OCI-LY1 (cell line): ENCODE measurements at regions not wholly inside any gene's neighbourhood (a gene's known extent, or its start where the extent isn't known, plus 50 kb on each side); places are given as distances from the start of the nearest gene placed in this dataset.

Experiments used
- H2AFZ ChIP-seq: fragments of 200-600 bp; sonication (generic), shearing (Covaris generic); 2 replicates; pipeline ENCODE4 v1.6.0; 2014; ENCODE audit warnings: antibody characterized with exemption, mild to moderate bottlenecking, low read length
- H3F3A ChIP-seq: fragments of 200-600 bp; sonication (generic), shearing (Covaris generic); 2 replicates; pipeline ENCODE4 v1.6.0; 2014; ENCODE audit warnings: mild to moderate bottlenecking, antibody characterized with exemption, low read length, moderate library complexity; ENCODE audit not compliant: insufficient read depth
- H3K27ac ChIP-seq: fragments of 200-600 bp; sonication (generic); 2 replicates; pipeline ENCODE4 v1.5.1; 2014; ENCODE audit warnings: low read length, mixed run types, mild to moderate bottlenecking, low read depth; ENCODE audit not compliant: poor library complexity, severe bottlenecking
- H3K27me3 ChIP-seq: fragments of 200-600 bp; sonication (generic); 2 replicates; pipeline ENCODE4 v1.6.0; 2014; ENCODE audit warnings: antibody characterized with exemption, mild to moderate bottlenecking, low read length, moderate library complexity; ENCODE audit not compliant: insufficient read depth
- H3K36me3 ChIP-seq: fragments of 200-600 bp; sonication (generic); 2 replicates; pipeline ENCODE4 v1.6.1; 2014; ENCODE audit warnings: mild to moderate bottlenecking, antibody characterized with exemption, low read length, moderate library complexity, mixed read lengths; ENCODE audit not compliant: insufficient read depth
- H3K4me1 ChIP-seq: fragments of 200-600 bp; sonication (generic); 2 replicates; pipeline ENCODE4 v1.5.1; 2014; ENCODE audit warnings: mild to moderate bottlenecking, low read length, moderate library complexity; ENCODE audit not compliant: insufficient read depth, severe bottlenecking
- H3K4me2 ChIP-seq: fragments of 200-600 bp; sonication (generic), shearing (Covaris generic); 2 replicates; pipeline ENCODE4 v1.6.1; 2014; ENCODE audit warnings: low read length
- H3K4me3 ChIP-seq: fragments of 200-600 bp; sonication (generic); 2 replicates; pipeline ENCODE4 v1.5.1; 2014; ENCODE audit warnings: low read length, low read depth, mild to moderate bottlenecking, mixed read lengths; ENCODE audit not compliant: poor library complexity, severe bottlenecking
- H3K79me2 ChIP-seq: fragments of 200-600 bp; shearing (Covaris generic); 2 replicates; pipeline ENCODE4 v1.6.1; 2016; ENCODE audit warnings: mixed run types, low read length, mixed read lengths; ENCODE audit not compliant: insufficient read depth
- H3K9ac ChIP-seq: fragments of 200-600 bp; sonication (generic), shearing (Covaris generic); 2 replicates; pipeline ENCODE4 v1.6.1; 2014; ENCODE audit warnings: mild to moderate bottlenecking, low read length, mixed read lengths
- H3K9me2 ChIP-seq: fragments of 200-600 bp; sonication (generic), shearing (Covaris generic); 2 replicates; pipeline ENCODE4 v1.6.1; 2014; ENCODE audit warnings: low read depth, mild to moderate bottlenecking, low read length, mixed read lengths
- H3K9me3 ChIP-seq: fragments of 200-600 bp; shearing (Covaris generic); 2 replicates; pipeline ENCODE4 v1.6.1; 2014; ENCODE audit warnings: low read length, mixed read lengths
- H4K20me1 ChIP-seq: fragments of 200-600 bp; sonication (generic), shearing (Covaris generic); 2 replicates; pipeline ENCODE4 v1.6.0; 2016; ENCODE audit warnings: mild to moderate bottlenecking, low read length; ENCODE audit not compliant: insufficient read depth
- CTCF ChIP-seq: fragments of 200-600 bp; sonication (generic), shearing (Covaris generic); IDR thresholded peaks from 2 replicates; pipeline ENCODE4 v1.5.1; 2017; ENCODE audit warnings: mild to moderate bottlenecking, antibody characterized with exemption, low read length, moderate library complexity, mixed read lengths
- EZH2 ChIP-seq: fragments of 200-600 bp; sonication (generic), shearing (Covaris generic); IDR thresholded peaks from 2 replicates; pipeline ENCODE4 v1.8.0; 2017; ENCODE audit warnings: borderline replicate concordance, mixed run types, mild to moderate bottlenecking, antibody characterized with exemption, low read length, moderate library complexity, mixed read lengths

- H3K27me3 ChIP-seq = no peaks in the 10 kb centered on the region
- no peaks in the 10 kb centered on the region for H3K79me2 ChIP-seq
- H4K20me1 ChIP-seq = no peaks in the 10 kb centered on the region
- H3K9me2 ChIP-seq = no peaks in the 10 kb centered on the region
- H3K4me2 ChIP-seq = no peak overlapping the region
- H2AFZ ChIP-seq = no peak overlapping the region
- H3K9ac ChIP-seq = no peak overlapping the region
- no peak for TF ChIP-seq CTCF
- no peaks in the 10 kb centered on the region for H3K9me3 ChIP-seq
- no peak overlapping the region for H3K4me3 ChIP-seq
- H3K4me1 ChIP-seq = no peaks in the 10 kb centered on the region
- no peaks in the 10 kb centered on the region for H3F3A ChIP-seq
- no peak overlapping the region for H3K27ac ChIP-seq
- H3K36me3 ChIP-seq = no peaks in the 10 kb centered on the region
Observed at GRCh38 chr4:61128682-61129081, 71.4 kb upstream of the ADGRL3 start.

DNA sequence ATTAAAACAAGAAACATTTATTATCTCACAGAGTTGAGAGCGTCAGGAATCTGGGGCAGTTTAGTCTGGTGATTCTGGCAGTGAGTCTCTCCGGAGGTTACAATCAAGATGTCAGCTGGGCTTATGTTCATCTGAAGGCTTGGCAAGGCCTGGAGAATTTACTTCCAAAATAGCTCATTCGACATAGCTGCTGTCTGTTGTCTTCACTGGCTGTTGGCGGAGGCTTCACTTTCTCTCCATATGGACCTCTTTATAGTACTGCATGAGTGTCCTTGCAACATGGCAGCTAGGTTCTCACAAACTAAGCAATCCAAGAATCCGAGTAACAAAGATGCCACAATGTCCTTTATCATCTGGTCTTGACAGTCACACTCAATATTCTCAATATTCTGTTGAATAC, 70.2 kb upstream of the ADGRL3 start:
- Histone ChIP-seq H3K4me1 (no peaks in the 10 kb centered on the region), H3F3A (no peaks in the 10 kb centered on the region), H2AFZ (no peak overlapping the region), H3K27ac (no peak overlapping the region), H3K27me3 (no peaks in the 10 kb centered on the region), H4K20me1 (no peaks in the 10 kb centered on the region), H3K9me2 (no peaks in the 10 kb centered on the region), H3K4me3 (no peak overlapping the region), H3K9me3 (no peaks in the 10 kb centered on the region), H3K4me2 (no peak overlapping the region), H3K9ac (no peak overlapping the region), H3K36me3 (no peaks in the 10 kb centered on the region), H3K79me2 (no peaks in the 10 kb centered on the region)
- TF ChIP-seq CTCF = no peak
- no peak for TF ChIP-seq EZH2

DNA sequence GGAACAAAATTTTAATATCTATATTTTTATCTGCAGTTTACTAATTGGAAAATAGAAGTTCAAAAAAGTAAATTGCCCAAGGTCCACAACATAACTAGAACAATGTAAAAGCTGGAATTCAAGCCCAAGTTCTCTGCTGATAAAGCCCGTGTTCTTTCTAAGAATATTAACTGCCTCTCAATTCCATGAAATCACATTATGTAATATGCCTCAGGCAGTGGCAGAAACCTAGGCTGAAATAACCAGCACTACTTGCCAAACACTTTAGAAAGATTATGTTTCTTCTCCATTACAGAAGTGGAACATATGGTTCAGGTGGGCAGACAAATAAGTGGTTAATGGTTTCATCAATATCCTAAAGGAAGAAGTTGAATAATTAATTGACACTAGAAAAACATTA, 56.7 kb upstream of the ADGRL3 start:
- H3K36me3 ChIP-seq = no peaks in the 10 kb centered on the region
- H3K27ac ChIP-seq = no peak overlapping the region
- H3F3A ChIP-seq = no peaks in the 10 kb centered on the region
- H3K9ac ChIP-seq = no peak overlapping the region
- H2AFZ ChIP-seq = no peak overlapping the region
- no peaks in the 10 kb centered on the region for H3K4me1 ChIP-seq
- no peak overlapping the region for H3K4me2 ChIP-seq
- H3K27me3 ChIP-seq = no peaks in the 10 kb centered on the region
- no peak overlapping the region for H3K4me3 ChIP-seq
- no peaks in the 10 kb centered on the region for H4K20me1 ChIP-seq
- H3K9me3 ChIP-seq = no peaks in the 10 kb centered on the region
- no peak for TF ChIP-seq EZH2
- TF ChIP-seq CTCF = no peak
- H3K79me2 ChIP-seq = no peaks in the 10 kb centered on the region
- no peaks in the 10 kb centered on the region for H3K9me2 ChIP-seq
